SK-N-SH treated with all-trans-retinoic acid at 6 μM for 48 hours (cell line): ENCODE measurements at regions not wholly inside any gene's neighbourhood (a gene's known extent, or its start where the extent isn't known, plus 50 kb on each side); places are given as distances from the start of the nearest gene placed in this dataset.

Experiments
- ESRRG ChIP-seq: fragments of 250-450 bp; sonication (Bioruptor Pico); IDR thresholded peaks from 2 replicates; pipeline ENCODE4 v1.6.1; 2021; ENCODE audit warnings: mild to moderate bottlenecking
- ZFP30 ChIP-seq: fragments of 450-650 bp; formaldehyde crosslinking; IDR thresholded peaks from 2 replicates; pipeline ENCODE4 v1.5.0; 2022; ENCODE audit warnings: mild to moderate bottlenecking, moderate library complexity

- no peak for TF ChIP-seq ESRRG (CRISPR knock-in tag)
- no peak for TF ChIP-seq ZFP30
Observed at GRCh38 chr18:25443776-25444175, 91.8 kb upstream of the ZNF521 start.
